H1 (cell line): ENCODE measurements at regions not wholly inside any gene's neighbourhood (a gene's known extent, or its start where the extent isn't known, plus 50 kb on each side); places are given as distances from the start of the nearest gene placed in this dataset.

Source experiments
- CTCF ChIA-PET: fragments of 300-600 bp; sonication (Branson Sonifier 250); formaldehyde crosslinking; loops from one replicate; lab custom pipeline; 2021; ENCODE audit not compliant: partially characterized antibody; lab: Charles Lee
- POLR2A ChIA-PET: fragments of 300-600 bp; sonication (Branson Sonifier 250); formaldehyde crosslinking; loops from one replicate; lab custom pipeline; 2021; ENCODE audit warnings: inconsistent platforms; ENCODE audit not compliant: partially characterized antibody; lab: Charles Lee
- DNase-seq, 2 experiments: peaks; one replicate each; pipeline versions ENCODE4 v3.0.0 to v3.0.0-alpha.2; 2010 to 2022; ENCODE audit warnings: low spot score in 2 of 2, low read depth in 1 of 2, mixed read lengths in 1 of 2
- FAIRE-seq: peaks from 2 replicates; lab custom pipeline; 2011; peaks lifted over from hg19 to GRCh38; lab: Jason Lieb, UNC
- H2AFZ ChIP-seq: 2 replicates; pipeline ENCODE4 v1.8.1; 2012; ENCODE audit warnings: low read length, inconsistent platforms
- H2AK5ac ChIP-seq: 2 replicates; pipeline ENCODE4 v1.6.1; 2013; ENCODE audit warnings: low read depth, low read length
- H2BK120ac ChIP-seq: replicated peaks from 2 replicates; pipeline ENCODE3; 2013; ENCODE audit warnings: low read depth, low read length, inconsistent platforms
- H2BK12ac ChIP-seq: 2 replicates; pipeline ENCODE4 v1.6.1; 2013; ENCODE audit warnings: low read depth, low read length
- H2BK15ac ChIP-seq: 2 replicates; pipeline ENCODE4 v1.6.1; 2013; ENCODE audit warnings: low read length
- H2BK20ac ChIP-seq: 2 replicates; pipeline ENCODE4 v1.6.1; 2013; ENCODE audit warnings: low read length
- H2BK5ac ChIP-seq: 2 replicates; pipeline ENCODE4 v1.6.1; 2013; ENCODE audit warnings: low read depth, low read length
- H3K14ac ChIP-seq: 2 replicates; pipeline ENCODE4 v1.6.1; 2013; ENCODE audit warnings: inconsistent platforms; ENCODE audit not compliant: insufficient read length
- H3K18ac ChIP-seq: 2 replicates; pipeline ENCODE4 v1.6.1; 2013; ENCODE audit warnings: low read length; ENCODE audit errors: extremely low read depth
- H3K23ac ChIP-seq: 2 replicates; pipeline ENCODE4 v1.6.1; 2013; ENCODE audit warnings: inconsistent platforms; ENCODE audit not compliant: insufficient read length
- H3K23me2 ChIP-seq: 2 replicates; pipeline ENCODE4 v1.6.1; 2013; ENCODE audit warnings: low read depth, low read length
- H3K27ac ChIP-seq: 2 replicates; pipeline ENCODE4 v1.6.1; 2011; ENCODE audit warnings: low read depth, low read length, inconsistent platforms
- H3K27me3 ChIP-seq, 4 experiments: replicated peaks in 1 of 4; 1 replicate in 1 of 4; 2 replicates in 3 of 4; pipeline versions ENCODE4 v1.6.1 to v1.8.1; 2011 to 2013; ENCODE audit warnings: low read length in 3 of 4, mild to moderate bottlenecking in 3 of 4, inconsistent platforms in 2 of 4, mixed read lengths in 2 of 4, moderate library complexity in 1 of 4; ENCODE audit not compliant: control insufficient read depth in 3 of 4, insufficient read depth in 3 of 4; ENCODE audit errors: extremely low read depth in 1 of 4
- H3K36me3 ChIP-seq, 4 experiments: 2 replicates each; pipeline versions ENCODE4 v1.6.1 to v1.8.1; 2011 to 2013; ENCODE audit warnings: mild to moderate bottlenecking in 4 of 4, low read length in 3 of 4, moderate library complexity in 2 of 4, control low read depth in 1 of 4, inconsistent platforms in 1 of 4; ENCODE audit not compliant: insufficient read depth in 4 of 4, control insufficient read depth in 2 of 4
- H3K4ac ChIP-seq: replicated peaks from 2 replicates; pipeline ENCODE3; 2013; ENCODE audit warnings: low read length, low read depth, mixed read lengths, inconsistent platforms; ENCODE audit not compliant: insufficient read length
- H3K4me1 ChIP-seq, 4 experiments: replicated peaks in 1 of 4; 1 replicate in 1 of 4; 2 replicates in 3 of 4; pipeline versions ENCODE4 v1.6.1 to v1.8.1; 2011 to 2013; ENCODE audit warnings: low read length in 3 of 4, inconsistent platforms in 2 of 4, mixed read lengths in 1 of 4; ENCODE audit not compliant: insufficient read depth in 4 of 4, control insufficient read depth in 3 of 4
- H3K4me2 ChIP-seq, 2 experiments: 2 replicates each; pipeline versions ENCODE4 v1.6.1 to v1.8.1; 2011 to 2013; ENCODE audit warnings: low read depth in 2 of 2, low read length in 2 of 2, control low read depth in 1 of 2, inconsistent platforms in 1 of 2, mild to moderate bottlenecking in 1 of 2; ENCODE audit not compliant: insufficient read depth in 1 of 2
- H3K4me3 ChIP-seq, 4 experiments: fragments of 200-600, 300-600 bp in 1 of 4; sonication (generic), shearing (Covaris generic), sonication (Bioruptor Twin) in 1 of 4; 2 replicates each; pipeline versions ENCODE4 v1.5.1 to v1.8.1; 2011 to 2016; ENCODE audit warnings: low read length in 4 of 4, low read depth in 3 of 4, control low read depth in 2 of 4, inconsistent platforms in 2 of 4, mild to moderate bottlenecking in 2 of 4, mixed read lengths in 1 of 4, moderate library complexity in 1 of 4; ENCODE audit not compliant: insufficient read depth in 2 of 4; ENCODE audit errors: extremely low read depth in 1 of 4
- H3K56ac ChIP-seq: replicated peaks from 2 replicates; pipeline ENCODE3; 2013; ENCODE audit warnings: low read depth, mild to moderate bottlenecking, mixed read lengths, low read length, inconsistent platforms; ENCODE audit not compliant: insufficient read length
- H3K79me1 ChIP-seq: 2 replicates; pipeline ENCODE4 v1.6.1; 2013; ENCODE audit warnings: low read depth, low read length, control low read depth
- H3K79me2 ChIP-seq, 2 experiments: 2 replicates each; pipeline versions ENCODE4 v1.6.1 to v1.8.1; 2012 to 2013; ENCODE audit warnings: low read length in 2 of 2, mild to moderate bottlenecking in 2 of 2, inconsistent platforms in 1 of 2; ENCODE audit not compliant: insufficient read depth in 2 of 2, control insufficient read depth in 1 of 2
- H3K9ac ChIP-seq, 4 experiments: replicated peaks in 1 of 4; 1 replicate in 1 of 4; 2 replicates in 3 of 4; pipeline versions ENCODE4 v1.6.1 to v1.8.1; 2011 to 2013; ENCODE audit warnings: low read depth in 3 of 4, low read length in 3 of 4, control low read depth in 2 of 4, mild to moderate bottlenecking in 2 of 4, moderate library complexity in 2 of 4, inconsistent platforms in 1 of 4; ENCODE audit errors: extremely low read depth in 1 of 4
- H3K9me3 ChIP-seq, 2 experiments: 2 replicates each; pipeline versions ENCODE4 v1.6.1 to v1.8.1; 2012 to 2013; ENCODE audit warnings: mild to moderate bottlenecking in 2 of 2, moderate library complexity in 2 of 2, control low read depth in 1 of 2, inconsistent platforms in 1 of 2, low read depth in 1 of 2, low read length in 1 of 2, mixed read lengths in 1 of 2; ENCODE audit not compliant: insufficient read depth in 2 of 2
- H4K20me1 ChIP-seq, 2 experiments: replicated peaks in 1 of 2; 2 replicates each; pipeline versions ENCODE3 to v1.8.1; 2011 to 2013; ENCODE audit warnings: inconsistent platforms in 2 of 2, low read length in 2 of 2, mild to moderate bottlenecking in 1 of 2; ENCODE audit not compliant: insufficient read depth in 2 of 2, control insufficient read depth in 1 of 2
- H4K5ac ChIP-seq: 2 replicates; pipeline ENCODE4 v1.6.1; 2013; ENCODE audit warnings: low read length, low read depth, mixed read lengths, inconsistent platforms; ENCODE audit not compliant: insufficient read length
- H4K8ac ChIP-seq: 2 replicates; pipeline ENCODE4 v1.8.0; 2013; ENCODE audit warnings: mild to moderate bottlenecking, moderate library complexity, low read length, inconsistent platforms; ENCODE audit not compliant: insufficient read depth; ENCODE audit errors: extremely low read depth
- H4K91ac ChIP-seq: replicated peaks from 2 replicates; pipeline ENCODE3; 2013; ENCODE audit warnings: low read length, mixed read lengths, inconsistent platforms; ENCODE audit not compliant: insufficient read length
- BRCA1 ChIP-seq: IDR thresholded peaks from 2 replicates; pipeline ENCODE4 v1.6.1; 2012; ENCODE audit warnings: low read depth, low read length, improper control_type of control experiment
- CBX8 ChIP-seq: fragments of 300-800, 300-1000 bp; sonication (generic); IDR thresholded peaks from 2 replicates; pipeline ENCODE4 v1.7.1; 2016; ENCODE audit warnings: low read depth, low read length, borderline replicate concordance
- CREB1 ChIP-seq: IDR thresholded peaks from 2 replicates; pipeline ENCODE4 v1.6.1; 2012; ENCODE audit warnings: inconsistent platforms
- E2F6 ChIP-seq: IDR thresholded peaks from 2 replicates; pipeline ENCODE4 v1.6.1; 2012; ENCODE audit warnings: inconsistent platforms
- EGR1 ChIP-seq: IDR thresholded peaks from 2 replicates; pipeline ENCODE4 v1.6.1; 2011; ENCODE audit warnings: low read depth, low read length, borderline replicate concordance
- HDAC6 ChIP-seq: IDR thresholded peaks from one replicate; pipeline ENCODE4 v1.7.1; 2012; ENCODE audit warnings: low read depth, mild to moderate bottlenecking, inconsistent platforms, low read length, moderate library complexity
- KDM5A ChIP-seq: fragments of 200-600 bp; IDR thresholded peaks from 2 replicates; pipeline ENCODE4 v1.7.1; 2012; ENCODE audit warnings: mild to moderate bottlenecking, low read length, inconsistent platforms, mixed read lengths
- MAFK ChIP-seq: IDR thresholded peaks from 2 replicates; pipeline ENCODE4 v1.6.1; 2012; ENCODE audit warnings: low read depth, mild to moderate bottlenecking, improper control_type of control experiment, low read length
- NRF1 ChIP-seq: IDR thresholded peaks from 2 replicates; pipeline ENCODE4 v1.6.1; 2011; ENCODE audit warnings: mild to moderate bottlenecking, low read depth, low read length, improper control_type of control experiment
- RAD21 ChIP-seq, 2 experiments: IDR thresholded peaks in 1 of 2; conservative IDR thresholded peaks in 1 of 2; 2 replicates each; pipeline ENCODE4 v1.6.1; 2011; ENCODE audit warnings: low read depth in 2 of 2, low read length in 2 of 2, improper control_type of control experiment in 1 of 2, inconsistent platforms in 1 of 2, mild to moderate bottlenecking in 1 of 2, moderate library complexity in 1 of 2
- RBBP5 ChIP-seq: IDR thresholded peaks from 2 replicates; pipeline ENCODE4 v1.7.1; 2012; ENCODE audit warnings: low read depth, mild to moderate bottlenecking, inconsistent platforms, low read length, moderate library complexity, borderline replicate concordance
- SIN3A ChIP-seq, 2 experiments: IDR thresholded peaks in 1 of 2; conservative IDR thresholded peaks in 1 of 2; 2 replicates each; pipeline ENCODE4 v1.6.1; 2011 to 2012; ENCODE audit warnings: low read length in 2 of 2, improper control_type of control experiment in 1 of 2, low read depth in 1 of 2, mild to moderate bottlenecking in 1 of 2
- SP2 ChIP-seq: IDR thresholded peaks from 2 replicates; pipeline ENCODE4 v1.6.1; 2012; ENCODE audit warnings: mild to moderate bottlenecking, low read length, inconsistent platforms
- SUZ12 ChIP-seq: fragments of 200-600 bp; sonication (generic); IDR thresholded peaks from 2 replicates; pipeline ENCODE4 v1.6.1; 2012; ENCODE audit warnings: mild to moderate bottlenecking, inconsistent platforms, low read length, moderate library complexity, mixed read lengths
- TBP ChIP-seq: IDR thresholded peaks from 2 replicates; pipeline ENCODE4 v1.6.1; 2011; ENCODE audit warnings: low read depth, low read length, improper control_type of control experiment
- WGBS, 2 experiments: shearing (Covaris generic) in 1 of 2; methylation state at CpG; one replicate each; pipeline versions ENCODE4 v1.1.6 to v1.1.7; 2013 to 2015; ENCODE audit warnings: low lambda C conversion rate in 2 of 2, mixed read lengths in 2 of 2, inconsistent platforms in 1 of 2, low coverage in 1 of 2, missing lambda C conversion rate in 1 of 2; ENCODE audit not compliant: insufficient replicate concordance in 2 of 2, insufficient coverage in 1 of 2, insufficient read length in 1 of 2; ENCODE audit errors: extremely low coverage in 1 of 2, missing lambda C conversion rate in 1 of 2; 5-methylcytosine and 5-hydroxymethylcytosine counted together

GRCh38 chr13:80721689-80722088, 380.8 kb upstream of the SPRY2 start:
- DNase-seq: no peak
- Histone ChIP-seq H2BK20ac (no peak overlapping the region), H3K14ac (no peak overlapping the region), H3K79me2 (no peaks in the 10 kb centered on the region), H4K91ac (no peak overlapping the region), H3K27ac (no peak overlapping the region), H2BK15ac (no peak overlapping the region), H3K36me3 (no peaks in the 10 kb centered on the region), H3K23me2 (no peaks in the 10 kb centered on the region), H3K79me1 (no peaks in the 10 kb centered on the region), H3K4me2 (no peak overlapping the region), H3K27me3 (no peaks in the 10 kb centered on the region), H4K5ac (no peak overlapping the region), H3K23ac (no peak overlapping the region), H3K56ac (no peak overlapping the region), H4K20me1 (no peaks in the 10 kb centered on the region), H3K9me3 (no peaks in the 10 kb centered on the region), H2BK120ac (no peak overlapping the region), H3K4me3 (no peak overlapping the region), H3K4me1 (no peaks in the 10 kb centered on the region), H3K18ac (no peak overlapping the region), H3K9ac (no peak overlapping the region), H3K4ac (no peak overlapping the region), H4K8ac (no peak overlapping the region), H2BK5ac (no peak overlapping the region), H2AFZ (no peak overlapping the region), H2AK5ac (no peak overlapping the region), H2BK12ac (no peak overlapping the region)
- CTCF ChIA-PET: interaction anchor here (0.6 to 1.1 kb wide), 3 partner anchors 12 to 65 kb away, joined by 3 read pairs; no protein-coding TSS in a partner anchor
- no peak for FAIRE-seq
- POLR2A ChIA-PET: no interaction called here
- TF ChIP-seq RAD21 (IDR thresholded peaks at IDR 0.05 in 1 of 2, conservative IDR thresholded peaks at IDR 0.05 in 1 of 2; ENCODE audit: low read depth in 2 of 2, low read length in 2 of 2): no peak
- TF ChIP-seq MAFK: no peak
- no peak for TF ChIP-seq SIN3A (conservative IDR thresholded peaks at IDR 0.05 in 1 of 2, IDR thresholded peaks at IDR 0.05 in 1 of 2; ENCODE audit: low read depth in 1 of 2, low read length in 2 of 2)
- no peak for TF ChIP-seq EGR1
- no peak for TF ChIP-seq TBP
- no peak for TF ChIP-seq RBBP5
- TF ChIP-seq E2F6: no peak
- no peak for TF ChIP-seq SP2
- TF ChIP-seq CBX8: no peak
- no peak for TF ChIP-seq CREB1
- no peak for TF ChIP-seq NRF1
- TF ChIP-seq SUZ12: no peak
- TF ChIP-seq HDAC6: no peak
- TF ChIP-seq BRCA1: no peak
- no peak for TF ChIP-seq KDM5A
- 96% methylated on average over 1 of the region's 1 CpG; no CpG with 5 or more reads in 1 of the 2 experiments for WGBS, 2 experiments
